GM21367 (cell line): ENCODE measurements at regions not wholly inside any gene's neighbourhood (a gene's known extent, or its start where the extent isn't known, plus 50 kb on each side); places are given as distances from the start of the nearest gene placed in this dataset.

Experiments
- ATAC-seq: cut with Tn5 transposase; IDR thresholded peaks from one replicate; pipeline ENCODE4 v1.9.1; 2021; ENCODE audit not compliant: unreplicated experiment

DNA sequence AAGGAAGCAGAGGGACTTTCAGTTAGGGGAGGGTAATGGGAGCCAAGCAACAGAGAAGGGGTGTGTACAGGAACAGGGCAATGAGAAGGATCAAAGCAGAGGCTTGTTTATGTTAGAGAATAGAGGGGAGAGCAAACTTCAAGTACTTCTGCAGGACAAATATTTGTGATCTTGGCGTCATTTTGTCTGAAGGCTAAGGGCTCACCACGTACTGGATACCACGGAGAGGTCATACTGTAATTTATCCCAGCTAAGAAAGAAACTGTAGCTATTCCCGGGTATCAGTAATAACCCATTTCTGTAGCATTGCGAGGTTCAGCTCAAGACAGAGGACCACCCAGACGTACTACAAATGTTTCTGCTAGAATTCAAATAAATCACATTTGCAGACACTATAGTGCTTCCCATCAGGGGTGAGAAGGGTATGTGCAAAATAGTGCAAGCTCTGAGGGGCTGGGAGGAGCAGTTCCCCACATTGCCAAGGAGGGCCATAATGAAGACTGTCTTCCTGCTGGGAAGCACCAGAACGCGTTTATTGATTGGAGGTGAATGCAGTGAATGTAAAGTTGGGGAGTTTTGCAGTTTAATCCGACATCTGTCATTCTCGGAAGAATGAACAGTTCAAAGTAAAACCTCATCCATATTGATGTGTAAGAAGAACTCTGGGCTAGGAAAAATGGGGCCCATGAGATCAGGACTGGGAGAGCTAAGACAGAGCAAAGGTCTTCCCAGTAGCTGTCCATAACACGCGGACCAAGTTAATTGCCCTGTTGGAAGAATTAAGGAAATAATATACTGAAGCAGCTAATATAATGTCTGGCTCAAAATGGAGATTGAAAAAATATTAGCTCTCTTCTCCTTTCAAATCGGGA is 136.9 kb downstream of the RWDD3 start:
- no peak for ATAC-seq

- no peak for ATAC-seq
These were observed 137.8 kb downstream of the RWDD3 start for GRCh38 chr1:95371666-95372282.

DNA sequence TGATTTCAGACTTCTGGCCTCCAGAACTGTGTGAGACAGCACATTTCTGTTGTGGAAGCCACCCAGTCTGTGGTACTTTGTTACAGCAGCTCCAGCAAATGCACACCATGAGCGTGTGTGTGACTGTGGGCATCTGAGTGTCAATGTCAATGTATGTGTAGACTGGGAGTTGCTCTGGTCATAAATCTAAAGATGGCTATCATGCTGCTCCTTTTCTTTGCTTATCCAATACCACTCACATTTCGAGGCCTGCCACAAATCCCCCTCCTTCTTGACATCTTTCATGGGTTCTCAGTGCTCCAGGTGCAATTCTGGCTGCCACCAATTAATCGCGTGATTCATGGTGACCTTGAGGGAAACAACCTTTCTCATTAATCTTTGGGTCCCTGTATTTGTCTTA is 141.2 kb downstream of the RWDD3 start:
- ATAC-seq: no peak

GRCh38 chr1:95380909-95381308 is 146.9 kb downstream of the RWDD3 start:
- no peak for ATAC-seq

GRCh38 chr1:95382000-95382786 is 148.2 kb downstream of the RWDD3 start:
- ATAC-seq: no peak

GRCh38 chr1:95383111-95383510 is 149.1 kb downstream of the RWDD3 start:
- no peak for ATAC-seq

- no peak for ATAC-seq
These were observed 150.6 kb downstream of the RWDD3 start for GRCh38 chr1:95384567-95384966.

DNA sequence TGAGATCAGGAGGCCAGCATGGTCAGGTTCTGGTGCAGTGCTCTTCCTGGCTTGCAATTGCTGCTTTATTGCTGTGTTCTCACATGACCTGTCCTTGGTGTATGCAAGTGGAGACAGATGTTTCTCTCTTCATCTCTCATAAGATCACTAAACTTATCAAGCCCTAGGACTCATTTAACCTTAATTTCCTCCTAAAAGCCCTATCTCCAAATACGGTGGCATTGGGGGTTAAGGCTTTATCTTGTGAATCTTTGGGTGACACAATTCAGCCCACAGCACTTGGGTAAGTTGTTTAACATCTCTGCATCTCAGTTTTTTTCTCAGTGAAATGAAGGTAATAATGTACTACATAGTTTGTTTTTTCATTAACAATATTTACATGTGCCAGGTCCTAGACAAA is 152.4 kb downstream of the RWDD3 start:
- ATAC-seq: no peak

- no peak for ATAC-seq
These were observed 152.9 kb downstream of the RWDD3 start for GRCh38 chr1:95386915-95387314.

DNA sequence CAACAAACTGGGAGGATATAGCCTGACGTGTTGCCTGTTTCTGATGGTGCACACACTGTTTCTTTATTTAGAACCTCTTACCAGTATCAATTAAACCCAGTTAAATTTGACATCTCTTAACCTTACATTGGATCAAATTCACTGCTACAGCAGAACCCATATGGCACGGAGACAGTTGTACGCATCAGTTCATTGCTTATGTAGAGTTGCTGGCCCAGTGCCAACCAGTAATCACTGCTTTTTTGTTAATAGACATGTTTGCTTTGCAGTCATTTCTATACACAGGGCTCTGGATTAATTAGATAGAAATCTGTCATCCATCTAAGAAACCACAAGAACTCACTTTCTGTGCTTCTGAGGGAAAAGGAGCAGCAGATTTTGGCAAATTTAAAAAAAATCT is 154.0 kb downstream of the RWDD3 start:
- no peak for ATAC-seq

- no peak for ATAC-seq
These were observed 159.4 kb downstream of the RWDD3 start for GRCh38 chr1:95393434-95393833.

- ATAC-seq: no peak
These were observed 162.5 kb downstream of the RWDD3 start for GRCh38 chr1:95396557-95396956.

GRCh38 chr1:95402780-95403179 is 168.8 kb downstream of the RWDD3 start:
- no peak for ATAC-seq

DNA sequence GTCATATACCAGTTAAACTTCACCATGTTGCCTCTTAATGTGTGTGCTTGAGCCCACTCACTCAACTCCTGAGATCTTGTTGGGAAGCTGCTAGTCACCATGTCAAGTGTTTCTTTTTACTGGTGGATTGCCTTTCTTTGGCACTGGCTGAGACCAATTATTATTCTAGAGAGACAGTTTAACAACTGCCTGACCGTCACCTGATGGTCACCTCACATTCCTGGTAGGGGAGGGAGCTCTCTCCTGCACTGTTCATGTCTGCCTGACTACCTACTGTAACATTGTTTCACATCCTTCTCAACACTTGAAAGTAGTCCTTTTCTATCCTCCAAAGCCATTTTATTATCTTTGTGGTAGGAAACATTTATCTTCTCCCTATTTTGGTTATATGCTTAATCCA is 172.3 kb downstream of the RWDD3 start:
- ATAC-seq: no peak

- no peak for ATAC-seq
These were observed 173.3 kb downstream of the RWDD3 start for GRCh38 chr1:95407131-95407885.

DNA sequence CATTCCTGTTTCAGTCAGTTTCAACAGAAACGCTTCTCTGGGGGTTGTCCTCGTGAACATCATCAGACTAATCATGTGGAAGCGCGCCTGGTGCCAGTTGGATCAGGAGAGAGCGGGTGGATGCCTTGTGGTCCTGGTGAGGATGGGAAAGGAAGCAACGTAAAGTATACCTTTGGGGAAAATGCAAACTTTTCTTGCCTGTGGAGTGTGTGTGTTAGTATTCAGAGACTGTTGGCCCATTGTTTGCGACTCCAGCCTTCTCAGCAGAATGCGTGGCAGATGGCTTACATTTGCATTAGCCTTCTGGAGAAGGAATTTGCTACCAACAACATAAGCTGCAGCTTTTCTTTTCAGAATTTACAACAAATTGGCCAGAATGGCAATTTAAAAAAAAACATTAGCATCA is 173.9 kb downstream of the RWDD3 start:
- no peak for ATAC-seq

DNA sequence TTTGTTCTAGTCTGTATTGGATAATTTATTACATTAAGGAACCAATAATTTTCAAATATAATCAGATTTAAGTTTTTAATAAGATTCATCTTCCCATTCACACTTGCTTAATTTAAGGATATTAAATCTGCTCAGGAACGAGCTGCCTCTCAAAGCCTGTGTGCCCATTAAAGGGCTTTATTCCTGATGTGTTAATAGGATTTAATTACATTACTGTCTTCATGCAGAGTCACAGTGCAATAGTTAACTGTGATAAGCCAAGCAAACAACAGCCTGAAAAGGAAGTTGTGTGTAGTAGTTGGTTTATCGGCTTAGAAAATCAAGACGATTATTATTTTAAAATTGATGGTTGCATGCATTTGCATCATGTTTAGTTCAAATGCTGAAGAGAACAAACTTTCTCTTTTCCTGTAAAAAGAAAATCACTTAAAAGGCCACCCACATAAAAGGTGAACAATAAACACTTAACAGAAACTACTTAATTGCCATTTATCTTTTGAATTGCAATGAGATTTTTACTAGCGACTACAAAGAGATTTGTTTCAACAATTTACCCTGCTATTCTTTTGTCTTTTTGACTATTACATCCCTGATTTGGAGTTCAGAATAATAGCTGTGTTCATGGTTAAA is 174.6 kb downstream of the RWDD3 start:
- ATAC-seq: no peak

DNA sequence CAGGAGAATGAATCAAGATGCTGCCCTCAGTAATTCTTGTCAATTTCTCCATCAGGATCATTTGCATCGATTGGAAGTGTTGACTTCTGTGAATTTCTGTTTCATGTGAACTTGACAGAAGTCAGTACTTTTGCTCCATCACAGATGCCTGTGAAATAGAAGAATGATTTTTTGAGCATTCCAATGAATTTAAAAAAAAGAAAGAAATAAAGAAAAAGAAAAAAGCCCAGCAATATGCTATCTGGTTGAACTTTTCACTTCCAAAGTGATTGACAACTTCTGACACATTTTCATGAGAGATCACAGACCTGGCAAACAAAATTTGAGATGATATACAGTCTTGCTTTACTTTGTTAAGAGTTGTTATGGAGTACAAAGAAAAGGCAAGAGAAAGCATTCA is 175.3 kb downstream of the RWDD3 start:
- ATAC-seq: no peak

GRCh38 chr1:95409901-95410300 is 175.9 kb downstream of the RWDD3 start:
- ATAC-seq: no peak

- no peak for ATAC-seq
These were observed 181.1 kb downstream of the RWDD3 start for GRCh38 chr1:95415146-95415545.

DNA sequence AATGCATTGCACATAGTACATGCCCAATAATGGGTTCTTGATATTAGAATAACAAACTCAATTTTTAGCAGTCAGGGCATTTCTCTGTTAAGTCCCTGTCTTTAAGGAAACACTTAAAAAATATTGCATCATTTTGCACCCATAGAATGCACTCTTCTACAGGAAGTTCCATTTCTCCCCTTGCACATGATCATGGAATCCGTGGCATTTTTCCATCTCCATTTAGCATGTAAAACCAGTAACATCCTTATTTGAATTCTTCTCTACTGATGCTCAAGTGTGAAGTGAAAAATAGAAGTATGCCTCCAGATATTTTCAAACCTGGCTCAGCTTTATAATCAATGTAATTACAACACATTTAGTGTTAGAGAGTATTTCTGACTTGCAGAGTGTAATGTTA is 192.8 kb downstream of the RWDD3 start:
- ATAC-seq: no peak
